HG03039 (cell line): ENCODE measurements at regions not wholly inside any gene's neighbourhood (a gene's known extent, or its start where the extent isn't known, plus 50 kb on each side); places are given as distances from the start of the nearest gene placed in this dataset.

Experiments
- ATAC-seq: cut with Tn5 transposase; IDR thresholded peaks from one replicate; pipeline ENCODE4 v1.9.1; 2021; ENCODE audit warnings: mild to moderate bottlenecking, moderate library complexity; ENCODE audit not compliant: unreplicated experiment

GRCh38 chr2:790634-791245 lies 113.5 kb upstream of the TMEM18 start:
- ATAC-seq: no peak

GRCh38 chr2:790081-790480 lies 112.9 kb upstream of the TMEM18 start:
- no peak for ATAC-seq

- no peak for ATAC-seq
Observed at GRCh38 chr2:789529-789928, 112.3 kb upstream of the TMEM18 start.

GRCh38 chr2:788227-789032 lies 111.2 kb upstream of the TMEM18 start:
- ATAC-seq: no peak

- no peak for ATAC-seq
Observed at GRCh38 chr2:784753-785152, 107.5 kb upstream of the TMEM18 start.

GRCh38 chr2:780581-780980 lies 103.4 kb upstream of the TMEM18 start:
- ATAC-seq: no peak

GRCh38 chr2:780002-780401 lies 102.8 kb upstream of the TMEM18 start:
- ATAC-seq: no peak

GRCh38 chr2:778731-779350 lies 101.6 kb upstream of the TMEM18 start:
- ATAC-seq: no peak

GRCh38 chr2:777546-777945 lies 100.3 kb upstream of the TMEM18 start:
- ATAC-seq: no peak

GRCh38 chr2:777051-777450 lies 99.8 kb upstream of the TMEM18 start:
- no peak for ATAC-seq

- no peak for ATAC-seq
Observed at GRCh38 chr2:776487-776886, 99.3 kb upstream of the TMEM18 start.

GRCh38 chr2:776038-776437 lies 98.8 kb upstream of the TMEM18 start:
- ATAC-seq: no peak

GRCh38 chr2:774436-774835 lies 97.2 kb upstream of the TMEM18 start:
- no peak for ATAC-seq

- no peak for ATAC-seq
Observed at GRCh38 chr2:773256-774160, 96.3 kb upstream of the TMEM18 start.

- no peak for ATAC-seq
Observed at GRCh38 chr2:771538-771937, 94.3 kb upstream of the TMEM18 start.

- ATAC-seq: no peak
Observed at GRCh38 chr2:770776-771175, 93.6 kb upstream of the TMEM18 start.

GRCh38 chr2:769771-770170 lies 92.6 kb upstream of the TMEM18 start:
- ATAC-seq: no peak

GRCh38 chr2:768451-768850 lies 91.2 kb upstream of the TMEM18 start:
- ATAC-seq: no peak

GRCh38 chr2:767944-768343 lies 90.7 kb upstream of the TMEM18 start:
- ATAC-seq: no peak

- no peak for ATAC-seq
Observed at GRCh38 chr2:767440-767839, 90.2 kb upstream of the TMEM18 start.

GRCh38 chr2:766255-766654 lies 89.0 kb upstream of the TMEM18 start:
- no peak for ATAC-seq
